ENCODE measurements at regions not wholly inside any gene's neighbourhood (a gene's known extent, or its start where the extent isn't known, plus 50 kb on each side); places are given as distances from the start of the nearest gene placed in this dataset.

DNA sequence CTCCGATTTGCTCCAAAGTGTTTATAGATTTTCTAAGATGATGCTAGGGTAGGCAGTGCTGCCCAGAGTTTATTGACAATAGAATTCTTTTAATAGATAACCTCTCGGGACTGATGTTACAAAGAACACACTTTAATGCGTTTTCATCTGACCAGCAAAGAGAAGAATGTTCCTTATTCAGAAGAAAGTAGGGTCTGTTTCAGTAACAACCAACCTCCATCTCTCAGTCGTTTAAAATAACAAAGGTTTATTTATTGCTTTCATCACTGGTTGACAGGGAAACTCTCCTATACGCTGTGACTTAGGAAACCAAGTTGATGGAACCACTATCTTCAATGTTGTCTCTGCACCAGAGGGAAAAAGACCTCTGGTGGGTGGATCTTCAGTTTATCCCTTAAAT, 55.1 kb upstream of the PAPPA start:
- TF ChIP-seq, protein P1, sequence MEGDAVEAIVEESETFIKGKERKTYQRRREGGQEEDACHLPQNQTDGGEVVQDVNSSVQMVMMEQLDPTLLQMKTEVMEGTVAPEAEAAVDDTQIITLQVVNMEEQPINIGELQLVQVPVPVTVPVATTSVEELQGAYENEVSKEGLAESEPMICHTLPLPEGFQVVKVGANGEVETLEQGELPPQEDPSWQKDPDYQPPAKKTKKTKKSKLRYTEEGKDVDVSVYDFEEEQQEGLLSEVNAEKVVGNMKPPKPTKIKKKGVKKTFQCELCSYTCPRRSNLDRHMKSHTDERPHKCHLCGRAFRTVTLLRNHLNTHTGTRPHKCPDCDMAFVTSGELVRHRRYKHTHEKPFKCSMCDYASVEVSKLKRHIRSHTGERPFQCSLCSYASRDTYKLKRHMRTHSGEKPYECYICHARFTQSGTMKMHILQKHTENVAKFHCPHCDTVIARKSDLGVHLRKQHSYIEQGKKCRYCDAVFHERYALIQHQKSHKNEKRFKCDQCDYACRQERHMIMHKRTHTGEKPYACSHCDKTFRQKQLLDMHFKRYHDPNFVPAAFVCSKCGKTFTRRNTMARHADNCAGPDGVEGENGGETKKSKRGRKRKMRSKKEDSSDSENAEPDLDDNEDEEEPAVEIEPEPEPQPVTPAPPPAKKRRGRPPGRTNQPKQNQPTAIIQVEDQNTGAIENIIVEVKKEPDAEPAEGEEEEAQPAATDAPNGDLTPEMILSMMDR (IDR thresholded peaks at IDR 0.05; ENCODE audit: insufficient read depth, low read length, poor library complexity, severe bottlenecking): no peak
- TF ChIP-seq EZH2phosphoT487 (conservative IDR thresholded peaks at IDR 0.05; ENCODE audit: low read length): no peak
